Left forelimb (tissue), 1 donor: ENCODE measurements at regions not wholly inside any gene's neighbourhood (a gene's known extent, or its start where the extent isn't known, plus 50 kb on each side); places are given as distances from the start of the nearest gene placed in this dataset.

Source experiments
- DNase-seq: peaks from one replicate; pipeline ENCODE4 v3.0.0-alpha.2; 2018; ENCODE audit warnings: low spot score

DNA sequence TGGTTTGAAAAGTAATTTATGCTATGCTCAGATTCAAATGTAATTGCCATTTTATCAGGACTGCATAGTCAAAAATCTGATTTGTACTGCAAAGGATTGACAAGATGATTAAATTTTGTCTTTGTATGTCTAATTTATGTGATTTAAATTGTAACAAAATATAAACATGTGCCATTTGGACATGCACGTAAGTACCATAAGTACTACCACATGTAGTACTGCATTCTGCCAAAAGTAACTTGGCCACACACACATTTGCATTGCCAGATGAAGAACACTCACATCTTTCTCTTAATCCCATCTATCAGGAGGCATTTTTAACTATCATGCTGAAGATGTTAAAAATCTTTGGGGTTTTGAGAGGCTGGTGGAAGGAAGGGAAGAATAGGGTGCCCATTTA lies 133.3 kb downstream of the KLF12 start:
- DNase-seq = no peak

- DNase-seq = no peak
These were observed 135.6 kb downstream of the KLF12 start for GRCh38 chr13:73998631-73999030.

GRCh38 chr13:73997964-73998363 lies 136.2 kb downstream of the KLF12 start:
- no peak for DNase-seq

DNA sequence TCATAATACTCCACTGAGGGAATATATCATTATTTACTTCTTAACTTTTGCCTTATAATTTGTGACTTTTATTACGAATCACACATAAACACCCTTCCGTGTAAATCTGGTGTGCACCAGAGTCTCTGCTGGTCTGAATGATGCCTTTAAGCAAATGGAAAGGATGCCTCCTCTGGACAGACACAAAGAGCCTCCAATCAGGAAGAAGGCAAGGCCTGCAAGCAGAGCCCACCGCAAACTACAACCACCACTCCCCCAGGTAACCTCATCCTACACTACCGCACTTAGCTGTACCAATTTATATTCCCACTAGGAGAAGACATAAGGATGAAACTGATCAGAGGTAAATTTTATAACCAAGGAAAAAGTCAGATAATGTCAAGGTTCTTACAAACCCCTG lies 137.6 kb downstream of the KLF12 start:
- DNase-seq = no peak

GRCh38 chr13:73995736-73996135 lies 138.5 kb downstream of the KLF12 start:
- no peak for DNase-seq

GRCh38 chr13:73993661-73994060 lies 140.5 kb downstream of the KLF12 start:
- DNase-seq = no peak

- DNase-seq = no peak
These were observed 142.3 kb downstream of the KLF12 start for GRCh38 chr13:73991884-73992283.

GRCh38 chr13:73991384-73991783 lies 142.8 kb downstream of the KLF12 start:
- no peak for DNase-seq

GRCh38 chr13:73989244-73989843 lies 144.9 kb downstream of the KLF12 start:
- DNase-seq = no peak

GRCh38 chr13:73988461-73988860 lies 145.7 kb downstream of the KLF12 start:
- DNase-seq = no peak

DNA sequence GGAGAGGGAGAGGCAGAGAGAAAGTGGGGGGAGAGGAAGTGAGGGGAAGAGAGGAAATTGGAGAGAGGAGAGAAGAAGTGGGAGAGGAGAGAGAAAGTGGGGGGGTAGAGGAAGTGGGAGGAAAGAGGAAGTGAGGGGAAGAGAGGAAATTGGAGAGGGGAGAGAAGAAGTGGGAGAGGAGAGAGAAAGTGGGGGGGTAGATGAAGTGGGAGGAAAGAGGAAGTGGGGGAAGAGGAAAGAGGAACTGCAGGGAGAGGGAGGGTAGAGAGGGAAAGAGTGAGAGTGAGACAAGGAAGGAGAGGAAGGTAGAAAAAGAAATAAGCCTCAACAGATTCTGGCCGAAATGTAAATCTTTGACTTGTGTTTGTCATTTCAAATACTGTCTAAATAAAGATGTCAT lies 146.6 kb downstream of the KLF12 start:
- DNase-seq = no peak

DNA sequence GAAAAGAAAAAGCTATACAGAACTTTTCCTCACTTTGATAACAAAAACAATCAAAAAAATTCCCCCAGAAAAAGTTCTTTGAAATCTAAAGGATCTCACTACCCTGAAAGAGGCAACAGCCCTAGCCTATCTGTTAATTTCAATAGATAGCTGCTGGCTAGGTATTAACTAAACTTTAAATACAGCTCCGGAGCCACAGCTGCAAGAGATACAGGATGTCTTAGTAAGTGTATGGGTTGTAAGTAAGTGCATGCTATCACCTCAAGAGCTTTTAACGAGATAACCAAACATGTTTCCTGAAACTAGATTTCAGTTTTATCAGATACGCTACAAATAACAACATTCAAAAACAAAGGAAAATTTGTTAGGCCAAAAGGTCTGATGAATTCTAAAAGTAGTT lies 148.4 kb downstream of the KLF12 start:
- no peak for DNase-seq

DNA sequence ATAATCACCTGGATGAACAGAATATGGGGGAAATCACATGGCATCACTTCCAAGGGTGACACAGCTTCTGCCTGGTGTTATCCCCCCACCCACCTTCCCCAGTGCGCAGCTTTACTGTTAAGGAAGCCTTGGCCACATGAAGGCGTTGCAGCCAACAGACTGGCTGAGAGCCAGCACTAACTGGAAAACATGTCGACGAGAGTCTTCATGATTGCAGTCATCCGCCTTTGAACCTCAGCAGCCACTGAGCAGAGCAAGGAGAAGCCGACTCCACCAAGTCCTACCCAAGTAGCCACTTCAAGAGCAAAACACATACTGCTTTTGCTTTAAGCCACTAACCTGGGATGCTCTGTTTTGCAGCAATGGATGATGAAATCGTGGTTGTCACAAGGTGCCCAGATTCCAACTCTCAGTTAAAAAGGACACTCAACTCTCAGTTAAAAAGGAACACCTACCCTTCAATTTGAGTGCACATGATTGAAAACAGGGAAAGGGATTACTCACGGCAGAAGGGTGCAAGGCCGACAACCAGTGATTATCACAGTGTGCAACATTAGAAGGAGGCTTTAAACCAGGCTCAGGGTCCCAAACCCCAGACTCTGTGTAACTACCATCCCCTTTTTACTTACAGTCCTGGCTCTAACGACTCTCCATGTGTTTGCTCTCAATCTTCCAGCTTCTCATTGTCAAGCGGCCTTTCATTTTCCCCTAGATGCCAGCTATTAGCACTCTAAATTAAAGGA lies 149.1 kb downstream of the KLF12 start:
- DNase-seq = no peak

GRCh38 chr13:73984201-73984600 lies 150.0 kb downstream of the KLF12 start:
- no peak for DNase-seq

DNA sequence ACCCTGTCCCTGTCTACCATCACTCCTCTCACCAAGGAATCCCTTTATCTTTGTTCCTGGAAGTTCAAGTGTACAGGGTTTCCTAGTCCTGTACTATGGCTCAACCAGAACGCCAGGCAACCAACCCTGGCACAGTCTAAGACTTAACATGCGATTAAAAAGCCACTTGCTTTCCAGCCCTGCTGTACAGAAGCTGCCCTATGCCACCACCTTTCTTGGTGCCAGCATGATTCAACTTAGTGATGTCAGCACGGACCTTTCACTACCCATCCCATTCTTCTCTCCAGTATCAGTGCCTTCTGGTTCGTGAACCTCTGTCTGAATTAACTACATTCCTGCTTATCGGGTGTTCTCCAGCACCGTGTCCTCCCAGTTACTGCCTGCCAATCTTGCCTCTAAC lies 151.1 kb downstream of the KLF12 start:
- no peak for DNase-seq

GRCh38 chr13:73981595-73981994 lies 152.6 kb downstream of the KLF12 start:
- DNase-seq = no peak

- DNase-seq = no peak
These were observed 158.4 kb downstream of the KLF12 start for GRCh38 chr13:73975767-73976166.

DNA sequence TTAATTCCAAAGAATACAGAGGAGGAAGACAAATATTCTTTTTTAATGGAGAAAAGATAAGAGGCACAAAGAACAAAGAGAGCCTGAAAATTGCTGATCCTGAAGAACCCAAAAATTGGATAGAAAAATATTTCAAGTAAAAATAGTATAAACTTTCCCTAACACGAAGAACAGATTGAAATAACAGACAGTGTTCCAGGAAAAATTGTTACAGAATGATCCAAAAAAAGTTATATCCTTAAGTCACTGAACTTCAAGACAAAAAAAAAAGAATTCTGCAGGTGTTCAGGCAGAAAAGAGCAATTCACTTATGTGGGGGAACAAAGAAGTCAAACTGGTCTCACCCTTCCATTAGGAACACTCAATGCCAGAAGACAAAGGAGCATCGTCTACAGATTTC lies 160.2 kb downstream of the KLF12 start:
- no peak for DNase-seq

DNA sequence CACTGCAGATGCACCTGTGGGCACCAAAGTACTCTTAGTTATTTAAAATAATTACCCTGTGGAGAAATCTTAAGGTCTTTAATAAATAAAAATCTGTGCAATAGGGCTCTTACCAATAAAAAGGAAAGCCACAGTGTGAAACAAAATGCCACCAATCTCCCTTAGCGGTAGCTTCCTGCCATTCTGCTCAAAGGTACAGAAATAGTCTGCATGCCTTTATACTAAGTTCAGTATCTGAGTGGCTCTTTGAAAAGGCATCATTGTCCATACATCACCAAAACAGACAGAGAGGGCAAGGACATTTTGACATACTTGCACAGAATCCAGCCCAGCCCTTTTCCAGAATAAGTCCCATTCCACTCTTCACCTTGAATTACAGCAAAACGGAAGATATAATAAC lies 161.0 kb downstream of the KLF12 start:
- DNase-seq = no peak

- DNase-seq = no peak
These were observed 161.7 kb downstream of the KLF12 start for GRCh38 chr13:73972545-73972944.

DNA sequence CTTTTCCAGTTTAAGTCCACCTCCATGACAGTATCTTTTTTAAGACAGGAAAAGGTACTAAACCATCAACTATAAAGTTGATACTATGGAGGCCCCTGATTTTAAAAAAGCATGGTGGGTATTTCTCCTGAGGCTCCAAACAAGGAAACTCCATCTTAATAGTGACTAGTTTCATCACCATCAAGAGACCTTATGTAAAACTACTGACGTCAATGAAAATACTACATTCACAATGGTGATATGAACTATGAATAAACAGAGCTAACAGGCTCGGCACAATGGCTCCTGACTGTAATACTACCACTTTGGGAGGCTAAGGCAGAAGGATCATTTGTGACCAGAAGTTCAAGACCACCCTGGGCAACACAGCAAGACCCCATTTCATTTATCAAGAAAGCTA lies 162.7 kb downstream of the KLF12 start:
- no peak for DNase-seq

- no peak for DNase-seq
These were observed 163.7 kb downstream of the KLF12 start for GRCh38 chr13:73970421-73971055.

GRCh38 chr13:73967397-73968165 lies 166.6 kb downstream of the KLF12 start:
- DNase-seq = no peak
